ENCODE measurements at regions not wholly inside any gene's neighbourhood (a gene's known extent, or its start where the extent isn't known, plus 50 kb on each side); places are given as distances from the start of the nearest gene placed in this dataset.

DNA sequence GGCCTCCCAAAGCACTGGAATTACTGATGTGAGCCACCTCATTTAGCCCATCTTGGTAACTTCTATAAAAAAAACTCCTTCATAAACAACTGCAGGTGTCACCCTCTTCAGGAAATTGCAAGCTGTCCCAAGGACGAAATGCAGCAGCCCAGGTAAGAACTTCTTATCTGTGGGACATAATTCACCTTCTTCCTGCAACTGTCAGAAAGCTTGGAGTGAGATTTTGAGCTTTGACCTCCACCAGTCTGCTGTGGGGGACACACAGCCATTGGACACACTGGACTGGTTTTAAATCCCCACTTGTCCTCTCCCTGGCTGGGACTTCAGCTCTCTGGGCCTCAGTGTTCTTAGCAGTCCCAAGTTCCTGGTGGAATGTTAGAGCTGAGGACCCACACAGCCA is 368.5 kb downstream of the MN1 start:
- TF ChIP-seq, protein P1, sequence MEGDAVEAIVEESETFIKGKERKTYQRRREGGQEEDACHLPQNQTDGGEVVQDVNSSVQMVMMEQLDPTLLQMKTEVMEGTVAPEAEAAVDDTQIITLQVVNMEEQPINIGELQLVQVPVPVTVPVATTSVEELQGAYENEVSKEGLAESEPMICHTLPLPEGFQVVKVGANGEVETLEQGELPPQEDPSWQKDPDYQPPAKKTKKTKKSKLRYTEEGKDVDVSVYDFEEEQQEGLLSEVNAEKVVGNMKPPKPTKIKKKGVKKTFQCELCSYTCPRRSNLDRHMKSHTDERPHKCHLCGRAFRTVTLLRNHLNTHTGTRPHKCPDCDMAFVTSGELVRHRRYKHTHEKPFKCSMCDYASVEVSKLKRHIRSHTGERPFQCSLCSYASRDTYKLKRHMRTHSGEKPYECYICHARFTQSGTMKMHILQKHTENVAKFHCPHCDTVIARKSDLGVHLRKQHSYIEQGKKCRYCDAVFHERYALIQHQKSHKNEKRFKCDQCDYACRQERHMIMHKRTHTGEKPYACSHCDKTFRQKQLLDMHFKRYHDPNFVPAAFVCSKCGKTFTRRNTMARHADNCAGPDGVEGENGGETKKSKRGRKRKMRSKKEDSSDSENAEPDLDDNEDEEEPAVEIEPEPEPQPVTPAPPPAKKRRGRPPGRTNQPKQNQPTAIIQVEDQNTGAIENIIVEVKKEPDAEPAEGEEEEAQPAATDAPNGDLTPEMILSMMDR (IDR thresholded peaks at IDR 0.05; ENCODE audit: insufficient read depth, low read length, poor library complexity, severe bottlenecking) = no peak
- H3K4me3 ChIP-seq (ENCODE audit: low read depth, low read length) = no peak overlapping the region
- H3K27me3 ChIP-seq (ENCODE audit: control insufficient read depth, insufficient read depth, low read length) = no peaks in the 10 kb centered on the region
- H3K36me3 ChIP-seq (ENCODE audit: control insufficient read depth, insufficient read depth, low read length) = no peaks in the 10 kb centered on the region
- DNase-seq (ENCODE audit: low read depth) = no peak

DNA sequence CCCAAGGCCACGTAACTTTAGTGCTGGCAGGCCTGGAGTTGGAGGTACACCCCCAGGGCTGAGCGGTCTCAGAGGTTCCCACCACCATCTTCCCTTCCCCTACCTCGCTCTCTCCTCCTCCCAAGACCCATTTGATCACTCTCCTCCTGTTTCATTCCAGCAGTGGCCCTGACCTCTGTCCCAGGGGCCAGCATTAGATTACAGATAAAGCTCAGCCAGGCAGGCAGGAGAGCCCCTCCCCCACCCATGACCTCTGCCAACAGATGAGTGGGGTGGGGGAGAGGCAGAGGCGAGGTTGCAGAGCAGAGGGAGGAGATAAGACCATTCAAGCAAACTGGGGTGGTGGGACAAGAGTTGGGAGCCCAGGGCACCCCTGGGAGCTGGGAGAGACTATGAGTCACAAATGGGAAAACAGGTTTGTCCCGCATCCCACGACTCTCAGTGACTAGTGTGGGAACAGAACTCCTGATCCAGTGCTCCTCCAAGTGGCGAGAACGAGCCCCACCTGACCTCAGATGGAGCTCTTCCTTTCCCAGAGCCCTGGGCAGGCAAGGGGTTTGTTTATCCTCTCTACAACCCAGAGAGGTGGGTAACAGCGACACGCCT is 367.9 kb downstream of the MN1 start:
- no peak for DNase-seq (ENCODE audit: low read depth)
- Histone ChIP-seq H3K27me3 (ENCODE audit: control insufficient read depth, insufficient read depth, low read length) (no peaks in the 10 kb centered on the region), H3K4me3 (ENCODE audit: low read depth, low read length) (no peak overlapping the region), H3K36me3 (ENCODE audit: control insufficient read depth, insufficient read depth, low read length) (no peaks in the 10 kb centered on the region)
- TF ChIP-seq, protein P1 (IDR thresholded peaks at IDR 0.05; ENCODE audit: insufficient read depth, low read length, poor library complexity, severe bottlenecking) = no peak

DNA sequence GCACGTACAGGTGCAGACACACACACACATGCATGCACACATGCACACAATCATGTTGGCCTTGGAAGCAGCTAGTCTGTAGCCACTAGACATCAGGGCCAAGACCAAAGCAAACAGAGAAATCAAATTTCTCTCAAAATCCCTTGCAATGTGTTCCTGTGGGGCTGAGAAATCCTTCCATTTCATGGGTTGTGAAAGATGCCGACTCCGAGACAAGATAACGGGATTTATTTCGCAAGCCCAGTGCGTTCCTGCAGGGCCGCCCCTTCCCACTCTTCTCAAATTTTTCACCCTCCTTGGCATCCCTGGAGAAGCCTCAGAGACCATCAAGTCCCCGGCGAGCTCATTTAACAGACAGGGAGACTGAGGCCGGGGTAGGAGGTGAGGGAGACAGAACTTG is 366.7 kb downstream of the MN1 start:
- TF ChIP-seq, protein P1 (IDR thresholded peaks at IDR 0.05; ENCODE audit: insufficient read depth, low read length, poor library complexity, severe bottlenecking) = no peak
- no peaks in the 10 kb centered on the region for H3K27me3 ChIP-seq (ENCODE audit: control insufficient read depth, insufficient read depth, low read length)
- DNase-seq (ENCODE audit: low read depth) = no peak
- no peaks in the 10 kb centered on the region for H3K36me3 ChIP-seq (ENCODE audit: control insufficient read depth, insufficient read depth, low read length)
- no peak overlapping the region for H3K4me3 ChIP-seq (ENCODE audit: low read depth, low read length)

DNA sequence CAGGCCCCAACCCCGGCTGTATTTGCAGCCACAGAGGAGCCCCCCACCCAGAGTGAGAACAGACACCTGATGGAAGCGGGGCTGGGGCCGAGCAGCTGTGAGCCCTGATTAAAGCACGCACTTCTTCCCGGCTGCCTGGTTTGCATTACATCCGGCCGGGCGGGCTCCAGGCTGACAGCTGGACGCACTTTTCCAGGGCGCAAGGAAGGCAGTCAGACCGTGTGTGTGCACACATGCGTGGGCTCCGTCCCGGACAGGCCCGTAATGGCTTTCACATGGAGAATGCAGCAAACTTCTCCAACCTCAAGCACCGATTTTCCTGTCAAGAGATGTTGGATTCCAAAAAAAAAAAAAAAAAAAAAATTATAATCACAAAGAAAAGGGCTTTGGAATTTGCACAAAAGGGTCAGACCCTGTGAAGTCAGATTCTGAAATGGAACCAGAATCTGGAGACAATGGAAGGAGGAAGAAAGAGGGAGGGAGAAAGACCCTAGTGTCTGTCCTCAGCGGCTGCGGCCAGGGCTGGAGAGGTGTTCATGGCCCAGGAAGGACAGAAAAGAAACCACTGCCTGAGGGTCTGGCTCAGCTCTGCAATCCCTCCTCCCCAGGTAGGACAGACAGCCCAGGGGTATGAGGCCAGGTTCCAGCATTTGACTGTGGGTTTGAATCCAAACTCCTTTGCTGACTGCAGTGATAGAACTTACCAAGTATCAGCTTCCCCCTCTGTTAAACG is 365.5 kb downstream of the MN1 start:
- H3K4me3 ChIP-seq (ENCODE audit: low read depth, low read length) = no peak overlapping the region
- no peak for DNase-seq (ENCODE audit: low read depth)
- no peaks in the 10 kb centered on the region for H3K36me3 ChIP-seq (ENCODE audit: control insufficient read depth, insufficient read depth, low read length)
- TF ChIP-seq, protein P1 (IDR thresholded peaks at IDR 0.05; ENCODE audit: insufficient read depth, low read length, poor library complexity, severe bottlenecking) = no peak
- H3K27me3 ChIP-seq (ENCODE audit: control insufficient read depth, insufficient read depth, low read length) = no peaks in the 10 kb centered on the region

DNA sequence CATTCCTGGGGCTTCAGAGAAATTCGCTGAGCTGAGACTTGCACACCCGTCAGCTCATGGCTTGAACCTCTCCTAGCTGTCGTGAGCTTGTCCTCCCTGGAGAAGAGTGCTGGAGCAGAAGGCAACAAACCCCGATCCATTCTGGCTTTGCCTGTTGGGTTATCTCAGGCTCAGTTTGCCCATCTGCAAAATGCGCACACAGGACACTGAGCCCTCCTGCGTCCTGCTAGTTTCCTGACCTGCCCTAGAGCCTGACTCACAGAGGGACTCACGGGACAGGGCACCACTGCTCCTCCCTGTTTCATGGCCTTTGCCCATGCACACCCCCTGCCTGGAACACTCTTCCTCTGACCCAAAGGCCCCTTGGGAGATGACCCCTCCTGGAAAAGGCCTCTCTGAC is 365.0 kb downstream of the MN1 start:
- H3K27me3 ChIP-seq (ENCODE audit: control insufficient read depth, insufficient read depth, low read length) = no peaks in the 10 kb centered on the region
- H3K4me3 ChIP-seq (ENCODE audit: low read depth, low read length) = no peak overlapping the region
- no peak for DNase-seq (ENCODE audit: low read depth)
- TF ChIP-seq, protein P1 (IDR thresholded peaks at IDR 0.05; ENCODE audit: insufficient read depth, low read length, poor library complexity, severe bottlenecking) = no peak
- no peaks in the 10 kb centered on the region for H3K36me3 ChIP-seq (ENCODE audit: control insufficient read depth, insufficient read depth, low read length)

DNA sequence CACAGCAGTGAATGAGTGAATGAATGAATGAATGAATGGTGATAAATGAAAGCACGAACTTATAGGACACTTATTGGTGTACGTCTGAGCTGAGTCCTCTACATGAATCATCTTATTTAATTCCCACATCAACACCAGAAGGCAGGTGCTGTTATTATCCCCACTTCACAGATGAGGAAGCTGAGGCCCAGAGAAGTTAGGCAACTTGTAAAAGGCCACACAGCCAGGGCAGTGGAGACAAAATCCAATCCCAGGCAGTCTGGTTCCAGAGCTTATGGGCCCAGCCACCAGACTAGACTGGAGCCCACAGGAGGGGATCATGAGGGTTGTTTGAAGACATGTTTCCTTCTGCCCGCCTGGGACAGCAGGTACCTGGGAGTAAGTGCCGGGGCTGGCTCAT is 364.0 kb downstream of the MN1 start:
- TF ChIP-seq, protein P1 (IDR thresholded peaks at IDR 0.05; ENCODE audit: insufficient read depth, low read length, poor library complexity, severe bottlenecking) = no peak
- no peaks in the 10 kb centered on the region for H3K27me3 ChIP-seq (ENCODE audit: control insufficient read depth, insufficient read depth, low read length)
- no peak for DNase-seq (ENCODE audit: low read depth)
- H3K36me3 ChIP-seq (ENCODE audit: control insufficient read depth, insufficient read depth, low read length) = no peaks in the 10 kb centered on the region
- H3K4me3 ChIP-seq (ENCODE audit: low read depth, low read length) = no peak overlapping the region

Data from kidney epithelial cell (primary cell).